ENCODE measurements at regions not wholly inside any gene's neighbourhood (a gene's known extent, or its start where the extent isn't known, plus 50 kb on each side); places are given as distances from the start of the nearest gene placed in this dataset.

GRCh38 chr5:68593211-68593671 lies 377.7 kb downstream of the PIK3R1 start:
- Mint-ChIP-seq H3K4me1 (peaks cover 2% of the 10 kb centered on the region), H3K9me3 (peaks cover 0 to 16% (median 2%) of the 10 kb centered on the region in 7 donors), H3K27ac (no peak overlapping the region), H3K4me3 (no peak overlapping the region), H3K27me3 (ENCODE audit: low read depth in 3 of 3) (peaks cover 0 to 2% (median 0%) of the 10 kb centered on the region in 3 donors), H3K36me3 (no peaks in the 10 kb centered on the region)
- Histone ChIP-seq H2AFZ (ENCODE audit: insufficient read depth, low read depth, low read length, poor library complexity, severe bottlenecking) (no peak overlapping the region), H4K20me1 (ENCODE audit: insufficient read depth, low read length) (no peaks in the 10 kb centered on the region), H3K9ac (ENCODE audit: insufficient read depth, low read length, poor library complexity, severe bottlenecking) (no peak overlapping the region), H3K27ac (ENCODE audit: low read depth in 1 of 2, low read length in 2 of 2) (no peak overlapping the region), H3K79me2 (ENCODE audit: insufficient read depth, low read length) (no peaks in the 10 kb centered on the region), H3K27me3 (ENCODE audit: control insufficient read depth in 2 of 2, insufficient read depth in 2 of 2, low read length in 2 of 2) (no peaks in the 10 kb centered on the region), H3K4me3 (replicated peaks in 1 of 3; ENCODE audit: low read depth in 2 of 3, low read length in 3 of 3) (no peak overlapping the region), H3K9me3 (replicated peaks in 1 of 2; ENCODE audit: control insufficient read depth in 1 of 2, insufficient read depth in 1 of 2, low read length in 2 of 2) (no peaks in the 10 kb centered on the region), H3K4me2 (replicated peaks; ENCODE audit: extremely low read depth, low read length, poor library complexity, severe bottlenecking) (no peak overlapping the region), H3K36me3 (replicated peaks in 1 of 2; ENCODE audit: control insufficient read depth in 1 of 2, insufficient read depth in 2 of 2, low read length in 2 of 2) (no peaks in the 10 kb centered on the region), H3K4me1 (ENCODE audit: control insufficient read depth in 1 of 2, insufficient read depth in 2 of 2, low read length in 2 of 2) (no peaks in the 10 kb centered on the region)
- WGBS (ENCODE audit: insufficient coverage), result no CpG with 5 or more reads among the region's 5 CpGs
- no peak for TF ChIP-seq CTCF (IDR thresholded peaks at IDR 0.05)
- DNase-seq, result no peak
- intact Hi-C loops (cut with micrococcal nuclease), result no loop called here

GRCh38 chr5:68612972-68613371 lies 397.4 kb downstream of the PIK3R1 start:
- peaks cover 0 to 3% (median 1%) of the 10 kb centered on the region in 3 donors for H3K27me3 Mint-ChIP-seq (ENCODE audit: low read depth in 3 of 3)
- no peak overlapping the region for H3K4me3 Mint-ChIP-seq
- no CpG with 5 or more reads among the region's 1 CpG for WGBS (ENCODE audit: insufficient coverage)

More at GRCh38 chr5:68612972-68613371, 397.4 kb downstream of the PIK3R1 start:
- Histone ChIP-seq H4K20me1 (ENCODE audit: insufficient read depth, low read length) (no peaks in the 10 kb centered on the region), H3K79me2 (ENCODE audit: insufficient read depth, low read length) (no peaks in the 10 kb centered on the region), H3K4me1 (ENCODE audit: control insufficient read depth in 1 of 2, insufficient read depth in 2 of 2, low read length in 2 of 2) (no peaks in the 10 kb centered on the region), H3K9me3 (replicated peaks in 1 of 2; ENCODE audit: control insufficient read depth in 1 of 2, insufficient read depth in 1 of 2, low read length in 2 of 2) (peaks cover 13 to 20% of the 10 kb centered on the region in 2 donors), H3K4me3 (replicated peaks in 1 of 3; ENCODE audit: low read depth in 2 of 3, low read length in 3 of 3) (no peak overlapping the region), H3K27me3 (ENCODE audit: control insufficient read depth in 2 of 2, insufficient read depth in 2 of 2, low read length in 2 of 2) (no peaks in the 10 kb centered on the region), H3K36me3 (replicated peaks in 1 of 2; ENCODE audit: control insufficient read depth in 1 of 2, insufficient read depth in 2 of 2, low read length in 2 of 2) (no peaks in the 10 kb centered on the region), H3K27ac (ENCODE audit: low read depth in 1 of 2, low read length in 2 of 2) (no peak overlapping the region), H2AFZ (ENCODE audit: insufficient read depth, low read depth, low read length, poor library complexity, severe bottlenecking) (no peak overlapping the region), H3K9ac (ENCODE audit: insufficient read depth, low read length, poor library complexity, severe bottlenecking) (no peak overlapping the region), H3K4me2 (replicated peaks; ENCODE audit: extremely low read depth, low read length, poor library complexity, severe bottlenecking) (no peak overlapping the region)
- Mint-ChIP-seq H3K9me3 (peaks cover 11 to 36% (median 27%) of the 10 kb centered on the region in 7 donors), H3K27ac (no peak overlapping the region), H3K36me3 (no peaks in the 10 kb centered on the region), H3K4me1 (no peaks in the 10 kb centered on the region)
- DNase-seq, result no peak
- TF ChIP-seq CTCF (IDR thresholded peaks at IDR 0.05), result no peak
- intact Hi-C loops (cut with micrococcal nuclease), result no loop called here

Data from CD14-positive monocyte (primary cell).